Common myeloid progenitor, CD34-positive (primary cell): ENCODE measurements at regions not wholly inside any gene's neighbourhood (a gene's known extent, or its start where the extent isn't known, plus 50 kb on each side); places are given as distances from the start of the nearest gene placed in this dataset.

ENCODE experiments used
- CTCF ChIA-PET: fragments of 350-600 bp; sonication (Branson Sonifier 250); formaldehyde crosslinking; loops from one replicate; lab custom pipeline; 2021; ENCODE audit warnings: antibody characterized with exemption; lab: Charles Lee
- POLR2A ChIA-PET: fragments of 350-600 bp; sonication (Branson Sonifier 250); formaldehyde crosslinking; loops from one replicate; lab custom pipeline; 2021; ENCODE audit warnings: antibody characterized with exemption; lab: Charles Lee
- DNase-seq, 3 donors: peaks; one replicate each; pipeline versions ENCODE4 v3.0.0 to v3.0.0-alpha.2; 2013
- H3K27ac ChIP-seq, 2 experiments: 1 replicate in 1 of 2; 2 replicates in 1 of 2; pipeline ENCODE4 v1.7.0; 2013; ENCODE audit warnings: inconsistent platforms in 2 of 2, low read length in 2 of 2, mild to moderate bottlenecking in 2 of 2, low read depth in 1 of 2, moderate library complexity in 1 of 2; ENCODE audit not compliant: severe bottlenecking in 2 of 2, insufficient read depth in 1 of 2, poor library complexity in 1 of 2
- H3K27me3 ChIP-seq, 5 experiments: replicated peaks in 2 of 5; 1 replicate in 3 of 5; 2 replicates in 2 of 5; pipeline versions ENCODE4 v1.6.1 to v1.7.0; 2013; ENCODE audit warnings: low read length in 4 of 5, mild to moderate bottlenecking in 2 of 5, moderate library complexity in 2 of 5, inconsistent platforms in 1 of 5; ENCODE audit not compliant: insufficient read depth in 5 of 5, control insufficient read depth in 4 of 5
- H3K36me3 ChIP-seq, 4 experiments: 1 replicate in 2 of 4; 2 replicates in 2 of 4; pipeline versions ENCODE4 v1.6.1 to v1.7.0; 2013; ENCODE audit warnings: low read length in 3 of 4, control low read depth in 1 of 4, mild to moderate bottlenecking in 1 of 4; ENCODE audit not compliant: control insufficient read depth in 4 of 4, insufficient read depth in 4 of 4
- H3K4me1 ChIP-seq, 4 experiments: 1 replicate in 3 of 4; 2 replicates in 1 of 4; pipeline versions ENCODE4 v1.6.1 to v1.7.1; 2013; ENCODE audit warnings: low read length in 3 of 4, mild to moderate bottlenecking in 3 of 4, control low read depth in 1 of 4, inconsistent platforms in 1 of 4, moderate library complexity in 1 of 4; ENCODE audit not compliant: control insufficient read depth in 4 of 4, insufficient read depth in 4 of 4; ENCODE audit errors: control extremely low read depth in 1 of 4
- H3K4me3 ChIP-seq, 7 experiments: 1 replicate in 4 of 7; 2 replicates in 3 of 7; pipeline versions ENCODE4 v1.5.1 to v1.7.0; 2013; ENCODE audit warnings: mild to moderate bottlenecking in 7 of 7, low read length in 6 of 7, moderate library complexity in 6 of 7, inconsistent platforms in 2 of 7, low read depth in 2 of 7, control low read depth in 1 of 7; ENCODE audit not compliant: insufficient read depth in 4 of 7, control insufficient read depth in 1 of 7; ENCODE audit errors: extremely low read depth in 1 of 7
- H3K9me3 ChIP-seq, 5 experiments: 1 replicate in 4 of 5; 2 replicates in 1 of 5; pipeline versions ENCODE4 v1.6.1 to v1.7.1; 2013; ENCODE audit warnings: low read length in 4 of 5, mild to moderate bottlenecking in 2 of 5, inconsistent platforms in 1 of 5, low read depth in 1 of 5, moderate library complexity in 1 of 5; ENCODE audit not compliant: control insufficient read depth in 4 of 5, insufficient read depth in 2 of 5; ENCODE audit errors: control extremely low read depth in 1 of 5
- WGBS: methylation state at CpG from one replicate; pipeline ENCODE4 v1.1.5; 2013; ENCODE audit not compliant: insufficient coverage; 5-methylcytosine and 5-hydroxymethylcytosine counted together

DNA sequence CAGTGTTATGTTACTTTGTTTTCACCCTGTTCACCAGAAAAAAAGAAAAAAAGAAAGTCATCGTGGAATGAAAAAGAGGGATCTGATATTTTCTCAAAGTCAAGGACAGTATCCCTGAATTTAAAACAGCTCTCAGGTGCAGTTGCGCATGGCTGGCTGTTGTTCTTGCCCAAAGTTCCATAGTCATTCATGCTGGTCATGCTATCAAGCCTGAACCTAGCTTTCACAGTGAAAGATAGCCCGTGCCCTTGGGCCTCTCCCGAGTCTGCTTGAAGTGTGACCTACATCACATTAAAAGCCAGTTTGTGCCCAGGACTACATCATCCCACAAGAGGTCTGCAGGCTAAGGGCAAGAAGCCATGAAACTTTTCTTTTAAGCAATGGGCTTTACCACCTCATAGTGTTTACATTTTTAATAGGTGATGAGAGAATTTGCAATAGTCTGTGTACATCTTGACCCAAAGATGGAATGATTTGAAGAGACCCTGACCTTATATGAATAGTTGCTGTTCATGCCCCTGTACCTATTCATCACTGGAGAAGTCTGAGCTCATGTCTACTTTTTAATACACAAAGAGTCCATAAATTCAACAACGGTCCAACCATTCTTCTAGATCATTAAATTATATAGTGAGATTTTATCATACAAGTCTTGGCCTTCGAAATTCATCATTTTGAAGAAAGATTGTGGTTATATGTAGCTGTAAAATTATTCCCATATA, 522.5 kb upstream of the MCTP2 start:
- POLR2A ChIA-PET = no interaction called here
- no peaks in the 10 kb centered on the region for H3K4me1 ChIP-seq
- H3K4me3 ChIP-seq = no peak overlapping the region
- no peak overlapping the region for H3K27ac ChIP-seq
- CTCF ChIA-PET = no interaction called here
- no peaks in the 10 kb centered on the region for H3K36me3 ChIP-seq
- no peaks in the 10 kb centered on the region for H3K9me3 ChIP-seq
- peaks cover 0 to 8% (median 0%) of the 10 kb centered on the region in 5 experiments for H3K27me3 ChIP-seq
- DNase-seq = no peak
- 98% methylated on average over 4 of the region's 6 CpGs for WGBS

DNA sequence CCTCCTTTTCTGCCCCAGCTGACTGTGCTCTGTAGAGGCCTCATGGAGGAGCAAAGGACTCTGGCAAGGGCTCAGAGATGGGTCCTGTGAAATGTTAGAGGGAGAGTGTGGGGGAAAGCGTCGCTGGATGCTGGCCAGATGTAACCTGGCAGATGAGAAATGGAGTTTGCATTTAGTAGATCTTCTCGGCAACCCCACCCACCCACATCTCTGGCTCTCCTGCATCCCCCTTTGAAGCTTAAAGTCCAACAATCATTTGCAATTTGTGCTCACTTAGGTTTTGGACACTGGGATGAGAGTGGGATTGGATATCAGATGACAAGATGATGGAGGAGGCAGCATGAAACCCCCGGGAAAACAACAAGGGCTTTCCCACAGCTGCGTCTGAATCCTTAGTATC, 523.6 kb upstream of the MCTP2 start:
- H3K27me3 ChIP-seq = peaks cover 0 to 8% (median 0%) of the 10 kb centered on the region in 5 experiments
- H3K4me1 ChIP-seq = no peaks in the 10 kb centered on the region
- no peak overlapping the region for H3K27ac ChIP-seq
- POLR2A ChIA-PET = no interaction called here
- DNase-seq = no peak
- CTCF ChIA-PET = no interaction called here
- no CpG with 5 or more reads among the region's 5 CpGs for WGBS
- H3K4me3 ChIP-seq = no peak overlapping the region
- H3K36me3 ChIP-seq = no peaks in the 10 kb centered on the region
- no peaks in the 10 kb centered on the region for H3K9me3 ChIP-seq

DNA sequence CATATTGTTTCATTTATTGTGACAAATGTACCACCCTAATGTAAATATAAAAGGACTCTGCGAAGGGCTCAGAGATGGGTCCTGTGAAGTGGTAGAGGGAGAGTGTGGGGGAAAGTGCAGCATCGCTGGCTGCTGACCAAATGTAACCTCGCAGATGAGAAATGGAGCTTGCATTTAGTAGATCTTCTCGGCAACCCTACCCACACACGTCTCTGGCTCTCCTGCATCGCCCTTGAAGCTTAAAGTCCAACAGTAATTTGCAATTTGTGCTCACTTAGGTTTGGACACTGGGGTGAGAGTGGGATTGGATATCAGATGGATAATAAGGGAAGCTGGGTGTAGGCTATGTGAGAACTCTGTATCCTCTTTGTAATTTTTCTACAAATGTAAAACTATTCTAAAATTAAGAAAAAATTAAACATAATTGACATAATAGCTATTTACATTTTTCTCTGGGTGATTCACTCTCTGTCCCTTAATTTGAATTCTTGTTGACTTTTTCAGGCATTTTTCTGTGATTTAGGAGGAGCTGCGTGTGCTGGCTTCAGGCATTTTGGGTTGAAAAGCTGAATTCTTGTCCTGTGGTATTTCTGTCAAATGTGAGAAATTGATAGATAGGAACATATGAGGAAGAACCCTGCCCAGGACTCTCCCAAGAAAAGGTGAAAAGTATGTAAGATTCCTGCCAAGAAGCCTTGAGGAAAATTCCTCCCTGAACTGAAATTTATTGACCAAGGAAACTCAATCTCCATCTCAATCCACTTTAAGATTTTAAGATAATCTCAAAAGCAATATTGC, 524.7 kb upstream of the MCTP2 start:
- Histone ChIP-seq H3K36me3 (no peaks in the 10 kb centered on the region), H3K9me3 (no peaks in the 10 kb centered on the region), H3K4me1 (no peaks in the 10 kb centered on the region), H3K27ac (no peak overlapping the region), H3K27me3 (peaks cover 0 to 8% (median 0%) of the 10 kb centered on the region in 5 experiments), H3K4me3 (no peak overlapping the region)
- POLR2A ChIA-PET = no interaction called here
- DNase-seq = no peak
- CTCF ChIA-PET = no interaction called here
- 89% methylated on average over 6 of the region's 7 CpGs for WGBS

DNA sequence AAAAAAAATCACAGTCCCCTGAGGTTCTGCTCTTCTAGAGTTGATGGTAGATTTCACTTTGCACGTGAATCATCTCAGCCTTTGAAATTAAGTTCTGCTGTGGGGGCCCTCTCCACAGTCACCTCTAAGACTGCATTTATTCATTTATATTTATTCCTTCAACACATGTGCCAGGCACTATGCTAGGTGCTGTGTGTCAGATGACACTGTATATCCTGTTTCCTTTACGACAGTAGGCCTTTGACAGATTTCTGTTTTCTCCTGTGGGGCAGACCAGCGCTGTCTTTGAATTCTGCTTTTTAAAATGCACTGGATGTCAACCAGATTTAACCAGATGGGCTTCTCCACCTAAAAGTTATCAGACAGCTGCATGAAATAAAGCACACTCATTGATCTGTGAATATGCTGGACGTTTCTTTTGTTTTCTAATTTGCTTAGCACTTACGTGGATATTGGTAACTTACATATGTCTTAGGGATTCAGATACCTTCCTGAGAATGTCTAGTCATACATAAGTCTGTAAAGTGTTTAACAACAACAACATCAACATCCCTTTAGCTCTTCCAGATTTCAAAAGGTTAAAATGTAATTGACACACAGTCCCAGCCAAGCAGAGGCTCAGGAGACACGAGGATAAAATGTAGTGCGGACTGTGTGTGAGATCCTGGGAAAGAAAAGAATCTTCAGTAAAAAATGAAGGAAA, 525.5 kb upstream of the MCTP2 start:
- CTCF ChIA-PET = no interaction called here
- H3K27me3 ChIP-seq = peaks cover 0 to 8% (median 0%) of the 10 kb centered on the region in 5 experiments
- WGBS = 83% methylated on average over 2 of the region's 7 CpGs
- H3K36me3 ChIP-seq = no peaks in the 10 kb centered on the region
- DNase-seq = no peak
- peaks cover 0 to 1% (median 0%) of the 10 kb centered on the region in 5 experiments for H3K9me3 ChIP-seq
- no peaks in the 10 kb centered on the region for H3K4me1 ChIP-seq
- no peak overlapping the region for H3K4me3 ChIP-seq
- POLR2A ChIA-PET = no interaction called here
- H3K27ac ChIP-seq = no peak overlapping the region

DNA sequence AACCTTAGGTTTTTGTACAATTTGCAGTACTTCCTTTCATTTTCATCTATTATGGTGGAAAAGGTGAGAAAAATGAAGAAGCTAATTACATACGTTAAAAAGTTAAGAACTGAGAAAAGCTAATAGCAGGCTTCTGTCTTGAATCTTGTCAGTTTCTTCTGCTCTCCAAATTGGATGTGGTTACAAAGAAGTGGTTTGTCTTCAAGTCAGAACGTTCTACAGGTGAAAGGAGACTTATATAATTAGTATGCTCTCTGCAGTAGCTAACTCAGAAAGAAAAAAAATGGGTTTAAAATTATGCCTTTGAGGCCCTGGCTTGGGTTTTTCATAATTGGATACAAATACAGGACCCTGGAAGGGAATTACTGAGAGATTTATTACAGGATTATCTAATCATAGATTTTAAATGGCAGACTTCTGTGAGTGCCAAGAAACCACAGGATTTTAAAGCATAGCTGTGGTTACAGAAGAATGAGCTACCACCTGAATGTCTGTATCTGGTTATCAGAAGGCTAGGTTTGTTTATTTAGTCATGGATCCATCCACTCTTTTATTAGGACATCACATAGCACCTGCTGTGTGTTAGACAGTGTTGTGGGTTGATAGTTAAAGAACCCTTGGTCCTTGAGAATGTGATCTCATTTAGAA, 528.1 kb upstream of the MCTP2 start:
- Histone ChIP-seq H3K27ac (no peak overlapping the region), H3K4me1 (no peaks in the 10 kb centered on the region), H3K36me3 (no peaks in the 10 kb centered on the region), H3K27me3 (peaks cover 0 to 8% (median 0%) of the 10 kb centered on the region in 5 experiments), H3K4me3 (no peak overlapping the region), H3K9me3 (peaks cover 0 to 3% (median 0%) of the 10 kb centered on the region in 5 experiments)
- DNase-seq = no peak
- ChIA-PET POLR2A (no interaction called here), CTCF (no interaction called here)
- WGBS = 83% methylated on average over 1 of the region's 2 CpGs

DNA sequence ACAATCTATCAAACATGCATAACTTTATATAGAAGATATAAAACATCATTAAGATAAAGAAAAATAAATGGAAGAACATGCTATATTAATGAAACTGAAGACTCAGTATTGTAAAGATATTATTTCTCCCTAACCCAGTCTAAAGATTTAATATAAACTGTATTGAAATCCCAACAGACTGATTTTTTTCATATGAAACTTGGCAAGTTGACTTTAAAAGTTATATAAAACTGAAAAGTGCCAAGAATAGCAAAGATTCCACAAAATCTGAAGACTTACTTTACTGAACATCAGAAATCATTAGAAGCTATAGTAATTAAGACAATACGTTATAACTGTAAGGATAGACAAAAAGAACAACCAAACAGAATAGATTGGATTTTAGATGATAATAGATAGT, 531.3 kb upstream of the MCTP2 start:
- H3K36me3 ChIP-seq = no peaks in the 10 kb centered on the region
- ChIA-PET CTCF (no interaction called here), POLR2A (no interaction called here)
- H3K27me3 ChIP-seq = no peaks in the 10 kb centered on the region
- H3K9me3 ChIP-seq = peaks cover 0 to 12% (median 0%) of the 10 kb centered on the region in 5 experiments
- no peak for DNase-seq
- no peak overlapping the region for H3K27ac ChIP-seq
- WGBS = no CpG with 5 or more reads among the region's 1 CpG
- no peaks in the 10 kb centered on the region for H3K4me1 ChIP-seq
- H3K4me3 ChIP-seq = no peak overlapping the region
